Caki2 (cell line): ENCODE measurements at regions not wholly inside any gene's neighbourhood (a gene's known extent, or its start where the extent isn't known, plus 50 kb on each side); places are given as distances from the start of the nearest gene placed in this dataset.
"Not testable (repeated sequence)": the region's sequence is repeated elsewhere in the genome, so short reads cannot be mapped to it uniquely, and the experiment has no call there.

Source experiments
- DNase-seq: peaks from one replicate; pipeline ENCODE4 v3.0.0-alpha.2; 2015; ENCODE audit warnings: low read depth
- in situ Hi-C: cut with HindIII; loops from 2 replicates; pipeline ENCODE4 v1.10.0; 2016; ENCODE audit warnings: low sequenced_read_pairs, low pct_unique_long_range_greater_than_20kb, mixed read lengths

DNA sequence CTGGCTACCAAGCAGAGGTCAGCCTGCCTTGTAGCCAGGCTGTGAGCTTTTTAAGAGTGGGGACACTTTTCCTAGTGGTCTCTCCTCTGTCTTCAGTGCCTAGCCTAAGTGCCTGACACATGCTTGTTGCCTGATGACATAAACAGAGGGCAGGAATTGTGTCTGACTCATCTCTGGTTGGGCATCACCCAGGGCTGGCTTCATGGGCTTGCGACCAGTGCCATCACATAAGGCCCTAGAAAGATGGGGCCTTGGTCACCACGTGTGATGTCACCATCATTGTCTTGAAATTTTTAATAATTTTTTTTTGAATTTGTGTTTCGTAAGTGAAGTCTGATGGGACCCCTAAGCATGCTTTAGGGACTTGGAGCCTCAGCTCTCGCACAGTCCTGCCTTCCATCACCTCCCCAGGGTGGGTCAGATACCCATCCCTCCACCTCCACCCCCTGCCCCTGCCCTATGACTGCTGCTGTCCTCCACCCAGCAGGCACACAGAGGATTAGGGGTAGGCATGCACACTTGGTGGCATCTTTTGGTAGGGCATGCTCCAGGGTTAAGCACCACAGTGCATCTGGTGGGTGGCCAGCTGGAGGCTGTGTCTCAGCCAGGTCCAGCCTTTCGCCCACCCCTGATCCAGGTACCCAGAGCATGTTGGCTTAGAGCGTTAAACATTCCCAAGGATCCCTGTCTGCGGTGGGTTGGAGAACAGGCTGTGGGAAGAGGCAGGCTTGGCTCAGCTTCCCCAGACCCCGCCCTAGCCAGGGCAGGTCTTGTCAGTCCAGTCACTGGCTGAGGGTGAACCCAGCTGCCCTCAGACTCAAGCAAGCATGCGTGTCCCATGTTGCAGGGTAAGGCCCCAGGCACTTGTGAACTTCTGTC is 80.1 kb upstream of the SH3PXD2B start:
- in situ Hi-C loops, result no loop called here
- no peak for DNase-seq

DNA sequence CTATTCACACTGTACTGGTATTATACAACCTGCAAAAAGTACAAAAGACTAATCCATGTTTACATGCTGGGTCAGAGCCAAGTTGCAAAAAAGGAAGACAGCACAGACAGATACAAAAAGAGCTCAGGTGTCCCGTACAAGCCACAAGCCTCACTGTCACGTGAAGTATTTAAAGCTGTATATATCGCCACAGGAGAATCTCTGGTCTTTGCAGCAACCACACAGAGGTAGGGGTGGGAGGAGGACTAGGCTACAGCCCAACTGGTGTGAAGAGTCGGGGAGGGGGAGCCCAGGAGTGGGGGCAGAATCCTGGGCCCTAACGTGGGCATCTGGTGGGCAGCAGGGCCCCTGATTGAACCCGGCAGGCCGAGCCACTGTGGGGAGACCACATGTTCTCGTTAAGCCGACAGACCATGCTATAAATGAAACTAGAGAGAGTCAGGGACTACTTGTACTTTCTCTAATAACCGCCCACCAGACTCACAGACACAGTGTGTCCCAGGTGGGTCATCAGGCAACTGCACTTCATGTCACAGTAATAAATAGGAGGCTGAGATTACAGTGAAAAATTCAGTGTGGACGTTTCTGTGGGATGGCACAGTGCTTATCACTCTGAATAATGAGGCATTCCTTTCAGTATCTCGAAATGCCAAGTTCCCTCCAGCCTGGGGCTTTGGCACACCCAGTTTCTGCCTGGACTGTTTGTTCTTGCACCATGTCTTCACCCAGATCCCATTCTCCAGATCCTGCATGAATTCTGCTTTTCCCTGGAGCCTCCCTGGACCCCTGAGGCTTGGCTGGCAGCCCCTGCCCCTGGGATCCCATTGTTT is 79.3 kb upstream of the SH3PXD2B start:
- DNase-seq, result no peak
- in situ Hi-C loops, result no loop called here

DNA sequence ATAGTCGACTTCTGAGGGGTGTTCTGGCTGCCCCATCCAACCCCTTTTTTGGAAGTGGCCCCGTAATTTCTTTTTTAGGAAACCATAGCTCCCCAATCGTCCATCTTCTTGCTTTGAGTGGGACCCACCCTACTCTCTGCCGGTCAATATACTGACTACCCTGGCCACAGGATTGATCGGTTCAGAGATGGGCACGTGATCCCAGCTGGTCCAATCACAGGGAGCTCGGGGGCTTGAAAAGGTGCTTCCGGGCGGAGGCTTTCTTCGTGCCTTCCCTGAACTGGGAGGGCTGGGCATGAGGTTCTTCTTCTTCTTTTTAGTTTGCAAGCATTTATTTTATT is 78.7 kb upstream of the SH3PXD2B start:
- no peak for DNase-seq
- in situ Hi-C loops, result no loop called here

DNA sequence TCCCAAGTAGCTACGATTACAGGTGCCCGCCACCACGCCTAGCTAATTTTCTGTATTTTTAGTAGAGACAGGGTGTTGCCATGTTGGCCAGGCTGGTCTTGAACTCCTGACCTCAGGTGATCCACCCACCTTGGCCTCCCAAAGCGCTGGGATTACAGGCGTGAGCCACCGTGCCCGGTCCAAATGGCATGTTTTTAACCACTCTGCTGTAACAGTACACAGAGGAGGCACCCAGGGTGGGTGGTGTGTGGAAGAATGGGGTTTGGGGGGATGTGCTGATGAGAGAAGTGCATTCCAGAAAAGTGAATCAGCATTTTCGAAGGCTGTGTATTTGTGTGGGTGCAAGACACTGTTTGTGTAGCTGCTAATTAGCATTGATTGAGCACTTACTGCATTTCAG is 78.1 kb upstream of the SH3PXD2B start:
- not testable (repeated sequence) for DNase-seq

DNA sequence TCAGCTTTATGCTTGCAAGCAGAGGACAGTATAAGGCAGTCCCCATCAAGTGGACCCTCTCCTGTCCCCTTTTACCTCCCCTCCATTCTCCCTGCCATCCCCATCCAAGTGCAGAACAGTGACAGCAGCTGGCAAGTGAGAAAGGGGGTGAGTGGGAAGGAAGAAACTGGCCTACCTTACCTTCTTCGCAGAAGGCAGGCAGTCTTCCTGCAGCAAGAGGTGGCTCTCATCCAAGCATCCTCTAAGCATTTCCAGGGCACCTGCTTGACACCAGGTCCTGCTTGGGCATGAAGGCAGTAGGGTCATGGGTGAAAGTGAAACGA is 77.3 kb upstream of the SH3PXD2B start:
- no peak for DNase-seq
- in situ Hi-C loops, result no loop called here

More for the DNA sequence above, 78.1 kb upstream of the SH3PXD2B start:
- in situ Hi-C loops, result not testable (repeated sequence)

DNA sequence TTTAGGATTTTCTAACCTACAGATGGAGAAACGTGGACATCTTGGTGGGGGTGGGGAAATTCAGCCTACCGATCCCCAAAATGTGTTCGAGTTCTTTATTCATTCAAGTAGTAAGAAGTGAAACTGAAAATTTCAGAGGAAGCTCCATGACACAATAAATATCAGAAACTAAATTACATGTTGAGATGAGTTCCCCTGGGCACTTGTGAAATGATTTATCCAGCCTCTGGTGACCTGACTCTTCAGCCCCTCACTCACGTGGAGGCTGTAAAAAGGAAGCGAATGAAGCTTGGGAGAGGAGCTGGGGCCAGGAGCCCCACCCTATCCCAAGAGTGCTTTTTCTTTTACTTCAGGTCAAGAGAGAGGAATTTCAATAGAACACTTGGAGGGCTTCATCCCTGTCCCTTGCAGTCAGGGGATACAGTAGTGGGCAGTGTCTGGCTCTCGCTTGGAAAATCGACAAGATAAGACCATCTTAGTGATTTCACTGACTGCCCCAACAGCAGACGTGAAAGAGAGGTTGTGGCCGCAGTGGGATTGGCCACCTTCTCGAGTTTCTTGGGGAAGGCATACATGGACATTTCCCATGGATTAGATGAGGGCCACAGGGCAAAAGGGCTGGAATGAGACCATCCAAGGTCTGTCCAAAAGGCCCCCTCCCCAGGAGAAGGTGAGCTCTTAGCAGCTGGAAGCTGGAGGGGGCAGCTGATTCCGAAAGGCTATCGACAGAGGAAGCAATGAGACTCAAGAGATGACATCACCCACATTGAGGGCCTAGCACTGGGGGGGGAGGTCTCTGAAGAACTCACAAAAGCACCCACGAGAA is 76.8 kb upstream of the SH3PXD2B start:
- in situ Hi-C loops, result no loop called here
- DNase-seq, result no peak

DNA sequence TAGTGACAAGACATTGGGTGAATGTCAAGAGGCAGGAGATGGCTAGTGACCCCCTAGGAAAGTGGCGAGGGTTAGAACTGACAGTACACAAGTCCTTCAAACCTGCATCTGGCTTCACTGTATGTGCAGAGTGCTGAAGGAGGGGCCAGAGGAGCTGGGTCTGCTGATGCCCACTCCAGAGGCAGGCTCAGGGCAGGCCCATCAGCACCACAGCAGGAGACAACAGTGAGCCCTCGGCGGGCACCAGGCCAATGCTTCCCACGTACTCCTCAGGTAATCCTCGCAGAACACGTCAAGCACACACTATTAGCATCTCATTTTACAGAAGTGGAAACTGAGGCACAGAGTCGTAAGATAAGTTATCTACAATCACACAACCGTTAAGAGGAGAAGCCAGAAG is 76.1 kb upstream of the SH3PXD2B start:
- DNase-seq, result no peak
- in situ Hi-C loops, result no loop called here

DNA sequence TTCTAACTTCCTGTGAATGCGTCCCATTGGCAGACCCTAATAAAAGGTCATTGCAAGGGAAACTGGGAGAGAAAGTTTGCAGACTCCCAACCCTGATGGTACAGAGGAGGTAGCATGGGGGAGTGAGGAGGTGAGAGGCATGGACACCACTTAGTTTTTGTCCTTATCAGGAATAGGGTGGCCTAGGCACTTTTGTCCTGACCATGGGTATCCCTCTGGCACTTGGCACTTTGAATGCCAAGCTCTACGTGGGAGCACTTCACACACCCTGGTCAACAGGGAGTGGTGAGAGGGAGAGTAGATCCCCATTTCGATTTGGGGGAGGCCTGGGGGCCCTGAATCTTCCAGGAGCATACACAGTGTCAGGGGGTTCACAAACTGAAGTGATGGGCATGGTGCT is 75.6 kb upstream of the SH3PXD2B start:
- in situ Hi-C loops, result no loop called here
- DNase-seq, result no peak

DNA sequence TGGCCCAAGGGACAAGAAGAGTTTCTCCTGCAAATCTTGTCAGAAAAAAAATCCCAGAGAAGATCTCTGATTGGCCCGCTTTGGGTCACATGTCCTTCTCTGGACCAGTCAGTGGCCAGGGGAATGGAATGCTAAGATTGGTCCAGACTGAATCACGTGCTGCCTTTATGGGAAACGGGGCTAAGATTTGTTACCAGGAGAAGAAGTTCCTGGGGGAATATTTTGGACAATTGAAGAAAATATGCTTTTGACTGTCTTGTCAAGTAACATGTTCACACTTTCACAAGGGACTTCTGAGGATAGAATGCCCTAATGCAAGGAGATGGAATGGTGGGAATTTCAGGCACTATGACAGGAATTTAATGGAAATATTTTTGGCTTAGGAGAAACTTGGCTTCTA is 74.1 kb upstream of the SH3PXD2B start:
- no peak for DNase-seq
- in situ Hi-C loops, result no loop called here

DNA sequence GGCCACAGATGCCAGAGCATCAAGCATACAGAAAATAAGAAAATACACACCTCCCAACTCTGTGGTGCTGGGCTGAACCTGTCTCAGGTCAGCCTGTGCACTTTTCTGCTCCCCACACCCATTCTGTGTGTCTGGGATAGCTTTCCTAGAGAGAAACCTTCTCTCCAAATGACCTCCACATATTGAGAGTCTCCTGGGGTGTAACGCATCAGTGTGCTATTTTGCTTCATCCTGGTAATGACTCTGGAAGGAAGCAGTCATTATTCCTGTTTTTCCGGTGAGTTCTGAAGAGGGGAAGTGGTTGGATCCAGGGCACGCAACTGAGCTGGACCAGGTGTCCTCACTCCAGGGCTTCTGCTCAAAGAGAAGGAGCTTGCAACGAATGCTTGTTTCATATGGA is 73.2 kb upstream of the SH3PXD2B start:
- in situ Hi-C loops, result no loop called here
- no peak for DNase-seq

DNA sequence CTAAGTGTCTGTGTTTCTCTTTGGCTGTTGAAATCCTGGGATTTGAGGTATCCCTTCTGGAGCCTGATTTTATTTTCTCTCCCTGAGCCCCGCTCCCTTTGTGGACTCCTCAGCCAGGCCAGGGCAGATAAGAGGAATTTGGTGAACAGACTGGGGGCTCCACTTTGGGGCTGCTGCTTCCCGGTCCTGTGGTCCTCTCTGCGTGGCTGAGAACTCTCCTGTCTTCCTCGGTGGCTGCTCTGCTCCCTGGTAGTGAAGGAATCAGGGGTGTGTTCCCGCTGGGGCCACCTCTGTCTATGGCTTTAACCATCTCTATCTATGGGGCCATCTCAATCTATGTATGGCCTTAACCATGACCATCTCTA is 71.7 kb upstream of the SH3PXD2B start:
- DNase-seq, result no peak
- in situ Hi-C loops, result no loop called here

DNA sequence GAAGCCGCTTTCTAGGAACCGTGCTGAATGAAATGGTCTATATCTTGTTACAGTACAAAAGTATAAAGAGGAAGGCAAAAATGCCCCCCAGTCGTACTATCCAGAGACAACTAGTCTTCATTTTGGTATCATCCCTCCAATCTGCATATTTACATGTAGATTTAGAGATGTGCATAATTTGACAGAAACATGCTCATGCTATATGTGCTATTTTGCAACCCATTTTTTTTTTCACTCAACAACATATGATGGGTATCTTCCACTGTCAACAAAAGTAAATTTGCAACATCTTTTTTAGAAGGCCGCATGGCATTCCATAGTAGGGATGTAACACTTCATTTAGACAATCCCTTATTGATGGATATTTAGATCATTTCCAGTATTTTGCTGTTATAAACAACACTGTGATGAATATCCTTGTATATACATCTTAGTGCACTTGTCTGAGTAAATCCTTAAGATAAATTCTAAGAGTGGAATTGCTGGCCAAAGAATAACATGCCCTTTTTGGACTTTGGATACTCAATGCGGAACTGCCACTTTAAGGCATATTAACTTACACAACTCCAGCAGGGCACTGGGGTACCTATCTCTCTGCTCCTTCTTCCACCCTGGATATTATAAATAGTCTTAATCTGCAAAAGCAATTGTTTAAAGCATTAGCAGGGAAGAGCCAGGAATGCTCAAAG is 71.1 kb upstream of the SH3PXD2B start:
- no peak for DNase-seq
- in situ Hi-C loops, result no loop called here

DNA sequence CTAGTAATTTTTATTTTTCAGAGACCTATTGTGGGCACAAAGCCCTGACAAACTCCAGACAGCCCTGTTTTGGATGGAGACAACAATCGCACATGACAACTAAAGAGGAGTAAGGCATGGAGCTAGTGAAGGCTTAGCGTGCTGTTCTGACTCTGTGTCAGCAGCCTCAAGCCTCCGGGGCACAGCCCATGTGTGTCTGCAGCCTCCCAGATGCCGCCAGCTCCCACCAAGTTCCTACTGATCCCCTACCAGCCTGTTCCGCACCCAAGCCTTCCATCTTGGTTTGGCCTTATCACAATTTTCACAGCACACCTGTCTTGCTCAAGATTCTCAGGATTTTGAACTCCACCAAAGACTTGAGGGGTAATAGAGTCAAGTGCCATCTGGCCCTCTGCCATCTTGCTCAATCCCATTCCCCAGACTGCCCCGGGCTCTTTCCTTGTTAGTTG is 70.3 kb upstream of the SH3PXD2B start:
- DNase-seq, result no peak
- in situ Hi-C loops, result no loop called here

DNA sequence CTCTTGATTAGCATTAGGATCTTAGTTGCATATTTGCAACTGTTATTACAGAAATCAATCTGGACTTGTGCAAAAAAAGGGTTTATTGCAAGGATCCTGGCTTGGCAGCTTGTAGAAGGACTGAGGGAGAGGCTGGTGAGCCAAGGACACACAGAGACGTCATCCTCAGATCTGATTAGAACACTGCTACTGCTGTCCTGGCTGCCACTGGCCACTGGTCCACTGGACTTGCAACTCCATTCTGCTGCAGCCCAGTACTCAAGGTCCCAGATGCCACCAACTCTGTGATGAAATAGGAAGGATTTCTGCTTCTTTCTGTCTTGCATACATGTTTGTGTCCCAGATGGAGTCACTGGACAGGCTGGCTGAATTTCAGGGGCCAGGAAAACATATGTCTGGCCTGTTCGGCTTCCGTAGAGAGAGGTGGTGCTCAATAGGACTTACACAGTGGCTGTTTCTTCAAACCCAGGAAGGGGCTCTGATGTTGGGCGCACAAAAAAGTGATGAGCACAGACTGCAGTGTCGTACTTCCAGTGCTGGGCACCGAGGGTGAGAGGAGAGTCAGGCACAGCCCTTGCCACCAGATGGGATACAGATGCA is 68.9 kb upstream of the SH3PXD2B start:
- in situ Hi-C loops, result no loop called here
- no peak for DNase-seq

DNA sequence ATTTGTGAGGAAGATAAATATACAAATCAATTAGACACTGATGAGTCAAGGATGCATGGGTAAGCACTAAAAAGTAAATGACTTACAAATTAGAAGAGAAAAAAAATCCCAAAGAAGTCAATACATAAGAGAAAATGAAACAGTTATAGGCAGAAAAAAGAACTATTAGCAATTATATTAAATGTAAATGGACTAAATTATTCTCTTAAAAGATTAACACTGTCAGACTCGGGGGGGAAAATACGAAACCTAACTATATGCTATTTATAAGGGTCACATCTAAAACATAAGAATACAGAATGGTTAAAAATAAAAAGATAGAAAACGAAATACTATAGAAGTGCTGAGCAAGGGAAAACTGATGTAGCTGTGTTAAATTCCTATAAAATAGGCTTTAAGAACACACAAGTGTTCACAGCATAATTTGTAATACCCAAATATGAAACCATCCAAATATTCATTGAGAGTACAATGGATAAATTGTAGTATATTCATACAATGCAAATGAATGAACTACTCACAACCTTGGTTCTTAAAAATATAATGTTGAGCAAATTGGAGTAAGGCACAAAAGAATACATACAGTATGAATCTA is 67.1 kb upstream of the SH3PXD2B start:
- in situ Hi-C loops, result no loop called here
- DNase-seq, result no peak

DNA sequence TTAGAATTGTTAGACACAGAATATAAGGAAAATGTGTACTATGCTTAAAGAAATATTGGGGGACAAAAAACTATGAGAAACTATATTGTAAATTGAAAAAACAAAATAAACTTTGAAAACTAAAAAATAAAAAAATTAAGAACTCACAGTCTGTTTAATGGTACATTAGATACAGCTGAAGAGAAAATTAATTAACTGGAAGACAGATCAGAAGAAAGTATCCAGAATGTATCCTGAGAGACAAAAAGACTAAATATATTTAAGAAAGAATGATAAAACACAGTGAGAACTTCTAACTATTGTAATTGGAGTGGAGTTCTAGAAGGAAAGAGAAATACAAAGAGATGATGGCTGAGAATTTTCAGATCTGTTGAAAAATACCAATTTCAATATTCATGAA is 57.6 kb upstream of the SH3PXD2B start:
- DNase-seq, result no peak
- in situ Hi-C loops, result no loop called here

DNA sequence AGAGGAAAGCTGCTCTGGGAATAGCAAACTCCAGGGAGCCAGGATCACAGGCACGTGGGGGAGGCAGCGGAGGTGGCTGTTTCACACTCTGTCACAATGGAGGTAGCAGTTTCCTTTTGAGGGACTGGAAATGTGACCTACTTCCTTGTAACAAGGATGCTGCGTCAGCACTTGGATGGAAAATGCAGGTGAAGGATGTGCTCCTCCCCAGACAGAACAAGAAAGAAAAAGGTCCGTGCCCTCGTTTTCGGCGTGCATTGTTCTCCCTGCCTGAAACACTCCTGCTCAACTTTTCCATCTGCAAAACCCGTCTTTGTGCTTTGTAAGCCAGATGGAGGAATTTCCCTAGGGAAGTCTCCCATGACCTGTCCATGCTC is 55.1 kb upstream of the SH3PXD2B start:
- in situ Hi-C loops, result no loop called here
- DNase-seq, result no peak
